ENCODE measurements at regions not wholly inside any gene's neighbourhood (a gene's known extent, or its start where the extent isn't known, plus 50 kb on each side); places are given as distances from the start of the nearest gene placed in this dataset.

GRCh38 chr4:79255793-79256192 is 70.1 kb downstream of the NAA11 start:
- TF ChIP-seq ARNT (IDR thresholded peaks at IDR 0.05) = no peak
- TF ChIP-seq BHLHE40 (IDR thresholded peaks at IDR 0.05; ENCODE audit: borderline replicate concordance) = no peak
- TF ChIP-seq PKNOX1 (IDR thresholded peaks at IDR 0.05) = no peak
- no peak for TF ChIP-seq TARDBP (IDR thresholded peaks at IDR 0.05)
- no peak for TF ChIP-seq ELF4 (IDR thresholded peaks at IDR 0.05)
- TF ChIP-seq SUZ12 (IDR thresholded peaks at IDR 0.05) = no peak
- TF ChIP-seq HDGF (IDR thresholded peaks at IDR 0.05; ENCODE audit: borderline replicate concordance) = no peak
- TF ChIP-seq SP1 (IDR thresholded peaks at IDR 0.05) = no peak
- TF ChIP-seq NFRKB (IDR thresholded peaks at IDR 0.05) = no peak
- no peak for TF ChIP-seq ZNF384 (IDR thresholded peaks at IDR 0.05)
- TF ChIP-seq CTBP1 (IDR thresholded peaks at IDR 0.05; ENCODE audit: borderline replicate concordance) = no peak
- no peak for TF ChIP-seq FOXA1 (IDR thresholded peaks at IDR 0.05)
- TF ChIP-seq FOXK2 (IDR thresholded peaks at IDR 0.05) = no peak
- no peak for TF ChIP-seq FOXM1 (IDR thresholded peaks at IDR 0.05; ENCODE audit: borderline replicate concordance)
